GM21367 (cell line): ENCODE measurements at regions not wholly inside any gene's neighbourhood (a gene's known extent, or its start where the extent isn't known, plus 50 kb on each side); places are given as distances from the start of the nearest gene placed in this dataset.
"Not testable (repeated sequence)": the region's sequence is repeated elsewhere in the genome, so short reads cannot be mapped to it uniquely, and the experiment has no call there.

ENCODE experiments used
- ATAC-seq: cut with Tn5 transposase; IDR thresholded peaks from one replicate; pipeline ENCODE4 v1.9.1; 2021; ENCODE audit not compliant: unreplicated experiment

GRCh38 chr4:120636120-120636630 is 286.4 kb downstream of the PRDM5 start:
- no peak for ATAC-seq

- ATAC-seq: no peak
These were observed 288.7 kb downstream of the PRDM5 start for GRCh38 chr4:120633810-120634209.

GRCh38 chr4:120630427-120630826 is 292.1 kb downstream of the PRDM5 start:
- ATAC-seq: no peak

GRCh38 chr4:120629546-120630108 is 292.9 kb downstream of the PRDM5 start:
- ATAC-seq: no peak

- ATAC-seq: no peak
These were observed 299.9 kb downstream of the PRDM5 start for GRCh38 chr4:120622601-120623000.

GRCh38 chr4:120617171-120617570 is 305.4 kb downstream of the PRDM5 start:
- ATAC-seq: no peak

- ATAC-seq: no peak
These were observed 306.5 kb downstream of the PRDM5 start for GRCh38 chr4:120616041-120616440.

- no peak for ATAC-seq
These were observed 308.7 kb downstream of the PRDM5 start for GRCh38 chr4:120613778-120614177.

- no peak for ATAC-seq
These were observed 311.4 kb downstream of the PRDM5 start for GRCh38 chr4:120611092-120611491.

GRCh38 chr4:120591038-120591437 is 331.5 kb downstream of the PRDM5 start:
- no peak for ATAC-seq

- no peak for ATAC-seq
These were observed 332.7 kb downstream of the PRDM5 start for GRCh38 chr4:120589787-120590186.

GRCh38 chr4:120568731-120569130 is 353.8 kb downstream of the PRDM5 start:
- no peak for ATAC-seq

- no peak for ATAC-seq
These were observed 360.9 kb downstream of the PRDM5 start for GRCh38 chr4:120561648-120562047.

GRCh38 chr4:120557372-120557771 is 365.2 kb downstream of the PRDM5 start:
- ATAC-seq: no peak

- no peak for ATAC-seq
These were observed 367.5 kb downstream of the PRDM5 start for GRCh38 chr4:120555058-120555457.

GRCh38 chr4:120554086-120554485 is 368.4 kb downstream of the PRDM5 start:
- no peak for ATAC-seq

GRCh38 chr4:120550624-120551220 is 371.8 kb downstream of the PRDM5 start:
- not testable (repeated sequence) for ATAC-seq

GRCh38 chr4:120549011-120549570 is 373.4 kb downstream of the PRDM5 start:
- ATAC-seq: no peak

GRCh38 chr4:120545391-120545790 is 377.1 kb downstream of the PRDM5 start:
- ATAC-seq: no peak

- ATAC-seq: no peak
These were observed 377.7 kb downstream of the PRDM5 start for GRCh38 chr4:120544838-120545237.

GRCh38 chr4:120540625-120541024 is 381.9 kb downstream of the PRDM5 start:
- ATAC-seq: no peak

- ATAC-seq: no peak
These were observed 385.6 kb downstream of the PRDM5 start for GRCh38 chr4:120536884-120537283.

- no peak for ATAC-seq
These were observed 394.1 kb downstream of the PRDM5 start for GRCh38 chr4:120528428-120528827.
